SK-MEL-5 (cell line): ENCODE measurements at regions not wholly inside any gene's neighbourhood (a gene's known extent, or its start where the extent isn't known, plus 50 kb on each side); places are given as distances from the start of the nearest gene placed in this dataset.
"Not testable (repeated sequence)": the region's sequence is repeated elsewhere in the genome, so short reads cannot be mapped to it uniquely, and the experiment has no call there.

ENCODE experiments used
- DNase-seq: peaks from one replicate; pipeline ENCODE4 v3.0.0-alpha.2; 2016; ENCODE audit warnings: low read depth, low spot score
- in situ Hi-C: cut with HindIII; loops from 2 replicates; pipeline ENCODE4 v1.10.0; 2016; ENCODE audit warnings: low sequenced_read_pairs, high pct_unique_total_duplicates, low pct_unique_long_range_greater_than_20kb

GRCh38 chr9:31144614-31145013 is 1239.8 kb upstream of the ACO1 start:
- no peak for DNase-seq
- in situ Hi-C loops: no loop called here

- in situ Hi-C loops: no loop called here
- DNase-seq: no peak
These were observed 1237.8 kb upstream of the ACO1 start for GRCh38 chr9:31146485-31147166.

DNA sequence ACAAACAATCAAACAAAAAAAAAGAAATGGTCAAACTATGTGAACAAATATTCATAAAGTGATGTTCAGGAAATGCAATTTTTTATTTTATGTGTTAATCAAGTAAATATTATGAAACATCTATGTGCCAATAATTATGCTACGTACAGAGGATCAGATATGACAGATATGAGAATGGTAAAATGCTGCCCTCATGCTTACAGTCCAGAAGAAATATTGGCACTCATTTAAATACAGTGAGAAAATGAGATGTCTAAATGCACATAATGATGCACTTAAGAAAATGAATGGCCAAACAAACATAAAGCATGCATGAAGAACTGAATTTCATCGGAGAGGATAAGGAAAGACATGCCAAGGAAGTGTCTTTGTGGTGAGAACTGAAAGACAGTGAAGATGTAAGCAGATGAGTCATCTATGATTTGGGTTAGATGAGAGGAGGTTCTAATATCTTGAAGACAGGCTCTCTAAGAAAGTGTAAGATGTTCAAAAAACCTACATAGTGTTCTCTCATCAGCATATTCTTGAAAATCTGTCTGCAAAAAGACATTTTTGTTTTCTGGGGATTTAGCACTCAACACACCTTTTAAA is 1231.1 kb upstream of the ACO1 start:
- in situ Hi-C loops: no loop called here
- peak; percentile 22 for DNase-seq

DNA sequence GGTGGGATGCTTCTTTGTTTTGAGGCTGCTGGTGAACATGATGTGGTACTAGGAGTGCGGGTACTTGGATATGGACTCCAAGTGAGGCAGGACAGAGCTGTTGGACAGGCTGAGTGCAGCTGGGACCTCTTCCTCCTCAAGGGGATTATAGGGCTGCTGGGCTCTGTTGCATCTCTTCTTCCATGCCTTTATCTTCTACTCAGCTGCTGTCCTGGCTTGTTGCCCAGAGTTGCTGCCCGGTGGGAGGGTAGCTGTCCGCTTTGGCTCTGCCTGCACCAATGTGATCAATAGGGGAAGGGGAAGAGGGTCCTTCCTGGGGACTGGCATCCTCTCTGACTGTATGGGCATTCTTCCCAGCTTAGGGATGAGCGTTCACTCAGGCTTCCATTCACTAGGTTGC is 1217.9 kb upstream of the ACO1 start:
- in situ Hi-C loops: no loop called here
- no peak for DNase-seq

- in situ Hi-C loops: no loop called here
- DNase-seq: no peak
These were observed 1216.3 kb upstream of the ACO1 start for GRCh38 chr9:31168161-31168560.

GRCh38 chr9:31174681-31175080 is 1209.8 kb upstream of the ACO1 start:
- DNase-seq: no peak
- in situ Hi-C loops: no loop called here

DNA sequence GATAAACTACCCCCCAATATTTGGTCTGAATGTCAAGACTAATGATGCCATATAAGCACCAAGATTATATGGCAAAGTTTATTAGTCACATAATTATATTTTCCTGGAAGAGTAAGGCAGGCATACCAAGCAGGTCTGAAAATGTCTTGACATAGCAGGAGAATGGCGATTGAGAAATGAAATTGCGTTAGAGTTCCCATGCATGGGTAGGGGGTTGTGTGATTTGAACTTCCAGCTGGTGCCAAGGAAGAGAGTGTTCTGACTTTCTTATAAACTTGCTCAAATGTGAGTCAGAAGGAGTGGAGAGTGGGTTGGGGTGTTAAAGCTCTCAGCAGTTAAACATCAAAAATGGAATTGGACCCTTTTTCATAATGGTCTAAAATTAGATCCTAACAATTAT is 1200.6 kb upstream of the ACO1 start:
- no peak for DNase-seq
- in situ Hi-C loops: no loop called here

DNA sequence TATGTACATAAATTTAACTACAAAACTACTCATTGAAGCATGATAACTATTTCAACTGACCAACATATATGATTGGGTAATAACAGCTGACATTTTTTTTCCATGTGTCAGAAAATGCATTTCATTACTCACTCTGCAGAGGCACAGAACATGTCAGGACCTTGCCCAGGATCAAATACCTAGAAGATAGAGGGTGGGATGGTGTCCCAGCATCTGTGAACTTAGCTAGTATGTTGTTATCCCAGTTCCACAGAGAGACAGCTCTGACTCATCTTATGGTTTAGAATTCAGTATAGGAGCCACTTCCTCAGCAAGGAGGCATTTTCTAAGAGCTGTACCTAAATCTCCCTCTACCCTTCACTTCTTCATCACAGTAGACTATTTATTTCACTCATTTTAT is 1198.6 kb upstream of the ACO1 start:
- no peak for DNase-seq
- in situ Hi-C loops: no loop called here

DNA sequence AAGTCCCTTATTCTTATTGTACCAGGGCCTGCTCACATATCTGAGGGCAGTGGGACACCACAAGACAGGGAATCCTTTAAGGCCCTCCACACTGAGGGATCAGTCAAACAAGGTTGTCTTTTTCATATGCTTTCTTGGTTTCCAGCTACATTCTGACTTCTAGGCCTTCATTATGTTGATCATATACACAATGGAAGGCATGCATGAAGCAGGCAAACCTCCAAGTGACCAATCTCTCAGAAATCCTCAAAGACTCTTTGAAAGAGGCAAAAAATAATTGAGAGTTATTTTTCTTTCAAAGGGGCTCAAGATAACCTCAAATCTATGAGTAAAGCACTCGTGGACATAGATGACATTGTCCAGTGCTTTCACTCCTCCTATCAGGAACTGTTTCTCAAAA is 1195.9 kb upstream of the ACO1 start:
- in situ Hi-C loops: no loop called here
- DNase-seq: peak; percentile 2

GRCh38 chr9:31210978-31211570 is 1173.4 kb upstream of the ACO1 start:
- in situ Hi-C loops: no loop called here
- no peak for DNase-seq

GRCh38 chr9:31229976-31230375 is 1154.5 kb upstream of the ACO1 start:
- DNase-seq, in situ Hi-C loops: not testable (repeated sequence)

DNA sequence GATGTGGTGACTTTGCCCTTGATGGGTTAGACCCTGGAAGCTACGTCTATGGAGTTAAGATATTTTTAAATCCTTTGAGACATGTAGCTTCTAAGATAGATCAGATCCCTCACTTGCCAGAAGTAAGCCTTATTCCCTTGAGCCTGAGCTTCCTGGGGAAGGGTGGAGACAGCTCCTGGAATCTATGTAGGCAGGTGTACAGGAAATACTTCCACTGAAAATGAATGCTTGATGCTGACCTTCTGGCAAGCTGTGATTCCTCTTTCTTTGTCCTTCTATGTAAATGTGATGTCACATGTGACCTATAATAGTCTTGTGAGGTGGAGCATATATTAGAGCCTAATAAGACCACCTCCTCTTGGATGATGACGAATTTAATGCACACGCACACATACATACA is 1152.0 kb upstream of the ACO1 start:
- no peak for DNase-seq
- in situ Hi-C loops: no loop called here

- DNase-seq: no peak
- in situ Hi-C loops: no loop called here
These were observed 1148.1 kb upstream of the ACO1 start for GRCh38 chr9:31236344-31236743.

DNA sequence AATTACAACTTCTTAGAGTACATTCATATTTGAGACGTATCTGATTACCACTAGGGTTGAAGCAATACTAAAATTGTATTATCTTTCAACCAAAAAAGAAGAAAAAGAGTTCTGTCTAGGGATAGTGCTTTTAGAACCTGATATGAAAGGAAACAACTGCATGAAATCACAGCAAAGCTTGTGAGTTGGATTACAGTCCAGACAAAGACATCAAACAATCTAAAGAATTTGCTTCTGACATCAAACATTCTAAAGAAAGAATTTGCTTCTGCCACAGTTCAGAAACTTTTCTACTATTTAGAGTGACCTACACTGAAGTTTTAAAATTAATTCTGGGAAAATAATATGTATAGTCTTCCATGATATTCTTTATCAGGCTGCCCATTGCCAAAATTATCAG is 1141.1 kb upstream of the ACO1 start:
- peak; percentile 11 for DNase-seq
- in situ Hi-C loops: no loop called here

DNA sequence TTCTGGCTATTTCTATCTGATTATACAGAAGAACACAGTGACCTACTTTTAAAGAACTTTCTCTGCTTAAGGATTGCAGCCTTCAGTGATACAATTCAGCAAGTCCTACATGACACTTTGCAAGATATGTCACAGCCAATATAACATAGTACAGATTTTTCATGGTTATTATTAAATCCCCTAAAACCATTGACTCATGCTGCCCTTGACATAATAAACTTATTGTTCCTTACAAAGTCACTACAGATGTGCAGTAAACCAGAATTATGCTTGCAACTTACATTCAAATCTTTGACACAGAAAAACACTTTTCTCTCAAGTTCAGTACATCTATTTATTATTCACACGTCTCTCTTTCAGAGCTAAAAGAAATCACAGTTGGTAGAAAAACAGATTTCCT is 1136.3 kb upstream of the ACO1 start:
- in situ Hi-C loops: no loop called here
- DNase-seq: peak; percentile 59

- in situ Hi-C loops: no loop called here
- peak; percentile 65 for DNase-seq
These were observed 1133.1 kb upstream of the ACO1 start for GRCh38 chr9:31251386-31251785.

GRCh38 chr9:31253800-31254762 is 1130.4 kb upstream of the ACO1 start:
- in situ Hi-C loops: no loop called here

GRCh38 chr9:31255211-31255610 is 1129.2 kb upstream of the ACO1 start:
- no peak for DNase-seq
- in situ Hi-C loops: no loop called here

More at GRCh38 chr9:31253800-31254762, 1130.4 kb upstream of the ACO1 start:
- DNase-seq: no peak
